A549 (cell line): ENCODE measurements at regions not wholly inside any gene's neighbourhood (a gene's known extent, or its start where the extent isn't known, plus 50 kb on each side); places are given as distances from the start of the nearest gene placed in this dataset.

Experiments used
- ATAC-seq, 2 experiments: fragments of 200-7000 bp in 1 of 2; fragments of >200 bp in 1 of 2; cut with Nextera tagmentation in 1 of 2; cut with Tn5 transposase in 1 of 2; 3 replicates each; pipeline versions ENCODE4 v1.8.0 to v1.9.1; 2018 to 2020; ENCODE audit warnings: mild to moderate bottlenecking in 1 of 2, moderate library complexity in 1 of 2
- CTCF ChIA-PET: fragments of 300-600 bp; sonication (Branson Sonifier 250); formaldehyde crosslinking; extraction: SDS; loops from one replicate; lab custom pipeline; 2021; ENCODE audit warnings: antibody characterized with exemption, inconsistent platforms; lab: Yijun Ruan, JAX
- POLR2A ChIA-PET: fragments of 350-600 bp; formaldehyde crosslinking; extraction: SDS; loops from one replicate; lab custom pipeline; 2021; ENCODE audit warnings: antibody characterized with exemption, inconsistent platforms; lab: Yijun Ruan, JAX
- DNase-seq, 2 experiments: peaks; one replicate each; pipeline versions ENCODE4 v3.0.0 to v3.0.0-alpha.2; 2011 to 2016; ENCODE audit warnings: low read depth in 1 of 2, low spot score in 1 of 2
- FAIRE-seq: peaks from 2 replicates; lab custom pipeline; 2011; peaks lifted over from hg19 to GRCh38; lab: Jason Lieb, UNC
- H3K27ac ChIP-seq, 2 experiments: fragments of >200 bp; sonication (Bioruptor Twin); formaldehyde crosslinking; 3 replicates each; pipeline ENCODE4 v1.5.1; 2016 to 2017
- H3K4me1 ChIP-seq: fragments of >200 bp; sonication (Bioruptor Twin); formaldehyde crosslinking; 3 replicates; pipeline ENCODE4 v1.6.1; 2016
- H3K4me2 ChIP-seq: fragments of >200 bp; sonication (Bioruptor Twin); formaldehyde crosslinking; 3 replicates; pipeline ENCODE4 v1.6.1; 2016
- H3K4me3 ChIP-seq: fragments of >200 bp; sonication (Bioruptor Twin); formaldehyde crosslinking; 3 replicates; pipeline ENCODE4 v1.5.1; 2016
- H3K9me3 ChIP-seq: fragments of >200 bp; sonication (Bioruptor Twin); formaldehyde crosslinking; 3 replicates; pipeline ENCODE4 v1.6.1; 2016
- CBX2 ChIP-seq: fragments of 200-600 bp; sonication (generic); IDR thresholded peaks from 2 replicates; pipeline ENCODE4 v1.6.1; 2016; ENCODE audit warnings: low read depth, mild to moderate bottlenecking, borderline replicate concordance
- CEBPB ChIP-seq, 2 experiments: fragments of >200 bp in 1 of 2; sonication (Bioruptor Twin) in 1 of 2; formaldehyde crosslinking in 1 of 2; IDR thresholded peaks; 2 replicates each; pipeline ENCODE4 v1.6.1; 2012 to 2016
- CHD4 ChIP-seq: fragments of 200-600 bp; sonication (generic); IDR thresholded peaks from 2 replicates; pipeline ENCODE4 v1.6.1; 2016; ENCODE audit warnings: antibody characterized with exemption, mild to moderate bottlenecking, borderline replicate concordance
- FOSL2 ChIP-seq, 2 experiments: fragments of 450-650 bp in 1 of 2; fragments of >200 bp in 1 of 2; sonication (Bioruptor Twin) in 1 of 2; formaldehyde crosslinking; IDR thresholded peaks; 2 replicates each; pipeline versions ENCODE4 v1.5.0 to v1.6.1; 2016 to 2020; ENCODE audit warnings: mild to moderate bottlenecking in 1 of 2, moderate library complexity in 1 of 2
- FOXS1 ChIP-seq: fragments of 250-450 bp; sonication (Bioruptor Pico); IDR thresholded peaks from 2 replicates; pipeline ENCODE4 v1.5.0; 2020; ENCODE audit warnings: mild to moderate bottlenecking, moderate library complexity
- HES2 ChIP-seq: fragments of >200 bp; sonication (Bioruptor Twin); formaldehyde crosslinking; IDR thresholded peaks from 2 replicates; pipeline ENCODE4 v1.6.1; 2016
- HOXA7 ChIP-seq: fragments of 250-450 bp; sonication (Bioruptor Pico); IDR thresholded peaks from 2 replicates; pipeline ENCODE4 v1.5.0; 2020; ENCODE audit warnings: mild to moderate bottlenecking, moderate library complexity
- NPAS2 ChIP-seq: fragments of 250-450 bp; sonication (Bioruptor Pico); IDR thresholded peaks from 2 replicates; pipeline ENCODE4 v1.8.0; 2022; ENCODE audit warnings: mild to moderate bottlenecking, moderate library complexity, borderline replicate concordance
- NR3C1 ChIP-seq: fragments of >200 bp; sonication (Bioruptor Twin); formaldehyde crosslinking; IDR thresholded peaks from 3 replicates; pipeline ENCODE4 v1.6.1; 2017
- PHF8 ChIP-seq: fragments of 200-600 bp; sonication (generic); IDR thresholded peaks from 2 replicates; pipeline ENCODE4 v1.6.1; 2016; ENCODE audit warnings: low read depth, mild to moderate bottlenecking, antibody characterized with exemption, moderate library complexity, borderline replicate concordance
- POLR2AphosphoS2 ChIP-seq: conservative IDR thresholded peaks from 2 replicates; pipeline ENCODE4 v1.6.1; 2012; ENCODE audit warnings: low read length, improper control_type of control experiment, inconsistent platforms
- RARB ChIP-seq: fragments of 250-450 bp; sonication (Bioruptor Pico); IDR thresholded peaks from 2 replicates; pipeline ENCODE4 v1.8.0; 2021; ENCODE audit warnings: mild to moderate bottlenecking, moderate library complexity
- SREBF2 ChIP-seq: fragments of 450-650 bp; IDR thresholded peaks from 2 replicates; pipeline ENCODE4 v1.6.1; 2014; ENCODE audit warnings: mild to moderate bottlenecking, moderate library complexity
- TFCP2L1 ChIP-seq: fragments of 250-450 bp; sonication (Bioruptor Pico); IDR thresholded peaks from 2 replicates; pipeline ENCODE4 v1.5.0; 2021; ENCODE audit warnings: mild to moderate bottlenecking
- ZFP36 ChIP-seq: fragments of 450-650 bp; IDR thresholded peaks from 2 replicates; pipeline ENCODE4 v1.6.1; 2014; ENCODE audit warnings: borderline replicate concordance; ENCODE audit not compliant: partially characterized antibody
- ZSCAN20 ChIP-seq: fragments of 250-450 bp; sonication (Bioruptor Pico); IDR thresholded peaks from 2 replicates; pipeline ENCODE4 v1.8.0; 2022; ENCODE audit warnings: mild to moderate bottlenecking, moderate library complexity
- WGBS: methylation state at CpG from one replicate; pipeline ENCODE4 v1.1.6; 2017; ENCODE audit errors: missing lambda C conversion rate; 5-methylcytosine and 5-hydroxymethylcytosine counted together
- TF ChIP-seq, protein P1 (sequence below): IDR thresholded peaks from 2 replicates; pipeline ENCODE4 v1.6.1; 2012
- TF ChIP-seq, protein P2 (sequence below): IDR thresholded peaks from 2 replicates; pipeline ENCODE4 v1.6.1; 2012; ENCODE audit warnings: low read depth, borderline replicate concordance

DNA sequence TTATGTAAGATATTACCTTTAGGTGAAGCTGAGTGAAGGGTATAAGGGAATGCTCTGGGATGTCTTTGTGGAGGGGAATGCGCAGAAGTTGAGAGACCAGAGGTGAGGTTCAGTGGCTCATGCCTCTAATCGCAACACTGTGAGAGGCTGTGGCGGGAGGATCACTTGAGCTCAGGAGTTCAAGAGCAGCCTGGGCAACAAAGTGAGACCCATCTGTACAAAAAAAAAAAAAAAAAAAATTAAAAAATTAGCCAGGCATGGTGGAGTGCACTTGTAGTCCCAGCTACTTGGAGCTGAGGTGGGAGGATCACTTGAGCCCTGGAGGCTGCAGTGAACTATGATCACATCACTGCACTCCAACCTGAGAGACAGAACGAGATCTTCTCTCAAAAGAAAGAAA, 57.3 kb upstream of the SP3 start:
- no peaks in the 10 kb centered on the region for H3K9me3 ChIP-seq
- TF ChIP-seq POLR2AphosphoS2: no peak
- no peak for TF ChIP-seq ZFP36
- TF ChIP-seq NR3C1: no peak
- no peak for TF ChIP-seq SREBF2
- no peak for TF ChIP-seq FOSL2 (IDR thresholded peaks at IDR 0.05)
- TF ChIP-seq FOSL2 (CRISPR knock-in tag; IDR thresholded peaks at IDR 0.05): no peak
- TF ChIP-seq CBX2: no peak
- TF ChIP-seq ZSCAN20 (CRISPR knock-in tag): no peak
- H3K4me1 ChIP-seq: peaks cover 23% of the 10 kb centered on the region
- DNase-seq: no peak
- H3K4me2 ChIP-seq: no peak overlapping the region
- no peak for ATAC-seq
- no peak overlapping the region for H3K4me3 ChIP-seq
- WGBS: 77% methylated on average over 4 of the region's 4 CpGs
- no peak for FAIRE-seq
- ChIA-PET POLR2A (no interaction called here), CTCF (interaction anchor here (0.6 to 0.7 kb wide), 2 partner anchors 26 to 178 kb away, joined by 3 to 4 read pairs; no protein-coding TSS in a partner anchor)
- no peak overlapping the region for H3K27ac ChIP-seq

GRCh38 chr2:174020926-174021662, 55.9 kb upstream of the SP3 start:
- WGBS: 76% methylated on average over 5 of the region's 5 CpGs
- CTCF ChIA-PET: no interaction called here
- H3K4me1 ChIP-seq: peaks cover 14% of the 10 kb centered on the region; the same call in 2 of the 3 replicates
- POLR2A ChIA-PET: no interaction called here
- no peak overlapping the region for H3K4me3 ChIP-seq
- ATAC-seq (no peak), DNase-seq (no peak), FAIRE-seq (no peak)
- no peak overlapping the region for H3K27ac ChIP-seq
- H3K9me3 ChIP-seq: no peaks in the 10 kb centered on the region
- H3K4me2 ChIP-seq: no peak overlapping the region
- TF ChIP-seq POLR2AphosphoS2 (no peak), CHD4 (no peak), RARB (no peak), CEBPB (IDR thresholded peaks at IDR 0.05) (no peak), HES2 (no peak), FOXS1 (CRISPR knock-in tag) (no peak)
- TF ChIP-seq, protein P1, sequence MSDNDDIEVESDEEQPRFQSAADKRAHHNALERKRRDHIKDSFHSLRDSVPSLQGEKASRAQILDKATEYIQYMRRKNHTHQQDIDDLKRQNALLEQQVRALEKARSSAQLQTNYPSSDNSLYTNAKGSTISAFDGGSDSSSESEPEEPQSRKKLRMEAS: no peak
- TF ChIP-seq, protein P2, sequence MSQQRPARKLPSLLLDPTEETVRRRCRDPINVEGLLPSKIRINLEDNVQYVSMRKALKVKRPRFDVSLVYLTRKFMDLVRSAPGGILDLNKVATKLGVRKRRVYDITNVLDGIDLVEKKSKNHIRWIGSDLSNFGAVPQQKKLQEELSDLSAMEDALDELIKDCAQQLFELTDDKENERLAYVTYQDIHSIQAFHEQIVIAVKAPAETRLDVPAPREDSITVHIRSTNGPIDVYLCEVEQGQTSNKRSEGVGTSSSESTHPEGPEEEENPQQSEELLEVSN: no peak

DNA sequence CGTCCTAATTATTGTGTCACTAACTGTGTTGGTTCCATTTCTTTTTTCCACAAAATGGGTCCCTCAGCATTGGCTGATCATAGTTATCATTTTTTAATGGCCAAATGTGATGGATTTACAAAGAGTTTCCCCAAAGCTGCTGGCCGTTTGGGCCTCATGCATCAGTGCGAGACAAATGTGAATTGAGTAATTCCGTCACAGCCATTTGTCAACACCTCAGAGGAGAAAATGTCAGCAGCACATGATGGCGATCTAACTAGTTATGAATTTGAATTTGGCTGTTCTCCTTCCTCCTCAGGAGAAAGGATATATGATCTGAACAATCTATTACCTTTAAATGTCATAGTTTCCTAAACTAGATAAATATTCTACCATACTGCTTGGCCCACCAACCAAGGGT, 54.9 kb upstream of the SP3 start:
- no peak for ATAC-seq
- WGBS: 76% methylated on average over 5 of the region's 5 CpGs
- Histone ChIP-seq H3K27ac (no peak overlapping the region), H3K4me1 (peaks cover 14% of the 10 kb centered on the region; the same call in 2 of the 3 replicates)
- CTCF ChIA-PET: interaction anchor here (0.6 to 1.1 kb wide), 2 partner anchors 11 to 1363 kb away, joined by 3 read pairs; no protein-coding TSS in a partner anchor
- TF ChIP-seq, protein P1: no peak
- TF ChIP-seq TFCP2L1 (CRISPR knock-in tag) (no peak), CEBPB (IDR thresholded peaks at IDR 0.05) (no peak), HOXA7 (CRISPR knock-in tag) (no peak), NPAS2 (CRISPR knock-in tag) (no peak), PHF8 (no peak), FOXS1 (CRISPR knock-in tag) (no peak)
- TF ChIP-seq, all 56 proteins: peak for 0
- H3K4me3 ChIP-seq: no peak overlapping the region
- DNase-seq (no peak), FAIRE-seq (no peak)
- POLR2A ChIA-PET: no interaction called here
- H3K9me3 ChIP-seq: no peaks in the 10 kb centered on the region
- no peak overlapping the region for H3K4me2 ChIP-seq
